Endothelial cell of umbilical vein (primary cell): ENCODE measurements at regions not wholly inside any gene's neighbourhood (a gene's known extent, or its start where the extent isn't known, plus 50 kb on each side); places are given as distances from the start of the nearest gene placed in this dataset.

Experiments used
- BruUV-seq: library from RNA; stranded (reverse); fragments of 400-500 nt; replicated peaks from 2 replicates; lab custom pipeline; 2021; lab: Mats Ljungman, UMichigan
- CTCF ChIA-PET: fragments of 300-600, 350-600 bp; sonication (Branson Sonifier 250); formaldehyde crosslinking; loops from one replicate; lab custom pipeline; 2021; ENCODE audit warnings: antibody characterized with exemption, inconsistent platforms; lab: Charles Lee
- POLR2A ChIA-PET: fragments of 300-600, 350-600 bp; sonication (Branson Sonifier 250); formaldehyde crosslinking; loops from one replicate; lab custom pipeline; 2021; ENCODE audit warnings: antibody characterized with exemption, inconsistent platforms; lab: Charles Lee
- DNase-seq: peaks from one replicate; pipeline ENCODE4 v3.0.0-alpha.2; 2011; ENCODE audit warnings: low read depth, low spot score
- FAIRE-seq: peaks from 2 replicates; lab custom pipeline; 2011; peaks lifted over from hg19 to GRCh38; lab: Jason Lieb, UNC
- H2AFZ ChIP-seq: 2 replicates; pipeline ENCODE4 v1.6.0; 2012; ENCODE audit warnings: low read depth, low read length, control low read depth, inconsistent platforms
- H3K27ac ChIP-seq: 2 replicates; pipeline ENCODE4 v1.5.1; 2011; ENCODE audit warnings: low read depth, mild to moderate bottlenecking, control low read depth, low read length, moderate library complexity; ENCODE audit not compliant: insufficient read depth
- H3K27me3 ChIP-seq, 2 experiments: 2 replicates each; pipeline versions ENCODE4 v1.6.0 to v1.6.1; 2011; ENCODE audit warnings: low read length in 2 of 2, mixed read lengths in 1 of 2; ENCODE audit not compliant: control insufficient read depth in 2 of 2, insufficient read depth in 2 of 2
- H3K36me3 ChIP-seq, 2 experiments: 2 replicates in 1 of 2; 3 replicates in 1 of 2; pipeline ENCODE4 v1.5.1; 2011; ENCODE audit warnings: low read length in 2 of 2, mild to moderate bottlenecking in 1 of 2, moderate library complexity in 1 of 2; ENCODE audit not compliant: control insufficient read depth in 2 of 2, insufficient read depth in 2 of 2; ENCODE audit errors: extremely low read depth in 1 of 2
- H3K4me1 ChIP-seq: 3 replicates; pipeline ENCODE4 v1.5.1; 2011; ENCODE audit warnings: mild to moderate bottlenecking, low read length; ENCODE audit not compliant: control insufficient read depth, insufficient read depth; ENCODE audit errors: extremely low read depth
- H3K4me2 ChIP-seq: 2 replicates; pipeline ENCODE4 v1.6.1; 2011; ENCODE audit warnings: low read length, control low read depth, mixed read lengths; ENCODE audit not compliant: insufficient read depth
- H3K4me3 ChIP-seq, 3 experiments: fragments of 200-600 bp in 1 of 3; sonication (generic), shearing (Covaris generic) in 1 of 3; replicated peaks in 1 of 3; 2 replicates each; pipeline ENCODE4 v1.5.1; 2011 to 2016; ENCODE audit warnings: control low read depth in 3 of 3, low read length in 3 of 3, mild to moderate bottlenecking in 2 of 3, inconsistent platforms in 1 of 3, low read depth in 1 of 3, moderate library complexity in 1 of 3; ENCODE audit not compliant: insufficient read depth in 1 of 3
- H3K79me2 ChIP-seq: 2 replicates; pipeline ENCODE4 v1.6.0; 2012; ENCODE audit warnings: low read length, inconsistent platforms; ENCODE audit not compliant: control insufficient read depth, insufficient read depth
- H3K9ac ChIP-seq: replicated peaks from 2 replicates; pipeline ENCODE3; 2011; ENCODE audit warnings: low read length, control low read depth; ENCODE audit not compliant: insufficient read depth; ENCODE audit errors: extremely low read depth
- H3K9me1 ChIP-seq: replicated peaks from 3 replicates; pipeline ENCODE4 v1.6.0; 2011; ENCODE audit warnings: mild to moderate bottlenecking, low read length; ENCODE audit not compliant: control insufficient read depth, insufficient read depth; ENCODE audit errors: extremely low read depth
- H3K9me3 ChIP-seq: replicated peaks from 2 replicates; pipeline ENCODE4 v1.5.1; 2012; ENCODE audit warnings: low read length, inconsistent platforms; ENCODE audit not compliant: control insufficient read depth, insufficient read depth
- H4K20me1 ChIP-seq: replicated peaks from 2 replicates; pipeline ENCODE3; 2011; ENCODE audit warnings: mild to moderate bottlenecking, low read length; ENCODE audit not compliant: control insufficient read depth, insufficient read depth; ENCODE audit errors: extremely low read depth
- CTCF ChIP-seq, 2 donors: IDR thresholded peaks; 1 replicate in 1 of 2; 2 replicates in 1 of 2; pipeline ENCODE4 v1.5.1; 2011; ENCODE audit warnings: low read length in 2 of 2, mild to moderate bottlenecking in 2 of 2, moderate library complexity in 2 of 2, control low read depth in 1 of 2, inconsistent platforms in 1 of 2, low read depth in 1 of 2; ENCODE audit not compliant: insufficient read depth in 1 of 2; ENCODE audit errors: extremely low read depth in 1 of 2
- EZH2 ChIP-seq: IDR thresholded peaks from 2 replicates; pipeline ENCODE4 v1.6.1; 2012; ENCODE audit warnings: borderline replicate concordance, low read depth, mild to moderate bottlenecking, moderate library complexity, low read length, inconsistent platforms; ENCODE audit not compliant: severe bottlenecking
- FOS ChIP-seq: IDR thresholded peaks from 2 replicates; pipeline ENCODE4 v1.6.1; 2011; ENCODE audit warnings: mild to moderate bottlenecking, low read length, moderate library complexity, borderline replicate concordance; ENCODE audit not compliant: insufficient read depth
- GATA2 ChIP-seq: IDR thresholded peaks from 2 replicates; pipeline ENCODE4 v1.7.0; 2011; ENCODE audit warnings: low read depth, mild to moderate bottlenecking, moderate library complexity, mixed read lengths, low read length; ENCODE audit not compliant: insufficient read length, insufficient read depth
- JUN ChIP-seq: IDR thresholded peaks from 2 replicates; pipeline ENCODE4 v1.6.1; 2011; ENCODE audit warnings: borderline replicate concordance, low read depth; ENCODE audit not compliant: insufficient read length, insufficient read depth
- MAX ChIP-seq: IDR thresholded peaks from 2 replicates; pipeline ENCODE4 v1.6.1; 2011; ENCODE audit not compliant: insufficient read depth, insufficient read length
- MYC ChIP-seq: IDR thresholded peaks from one replicate; pipeline ENCODE4 v1.6.1; 2011; ENCODE audit warnings: mild to moderate bottlenecking, low read depth, low read length
- POLR2A ChIP-seq: IDR thresholded peaks from 2 replicates; pipeline ENCODE4 v1.6.1; 2012; ENCODE audit warnings: low read depth, mild to moderate bottlenecking, control low read depth, low read length
- POLR2AphosphoS5 ChIP-seq: IDR thresholded peaks from 2 replicates; pipeline ENCODE4 v1.6.1; 2012; ENCODE audit warnings: low read depth, mild to moderate bottlenecking, control low read depth, low read length, moderate library complexity; ENCODE audit not compliant: insufficient read depth
- dilution Hi-C: fragments of 300-500 bp; cut with MboI; formaldehyde crosslinking; loops from one replicate; pipeline ENCODE4 v1.15.0; 2019; ENCODE audit warnings: low sequenced_read_pairs; ENCODE audit not compliant: extremely low pct_ligation_motif_present
- intact Hi-C: fragments of 100-400 bp; cut with micrococcal nuclease; formaldehyde crosslinking; loops from one replicate; pipeline ENCODE4 v1.10.0; 2022

- CTCF ChIA-PET = interaction anchor here (1.1 kb wide), 2 partner anchors 9 to 230 kb away, joined by 5 read pairs; no protein-coding TSS in a partner anchor
- Histone ChIP-seq H3K4me3 (no peak overlapping the region), H3K79me2 (no peaks in the 10 kb centered on the region), H4K20me1 (no peaks in the 10 kb centered on the region), H3K9me1 (no peaks in the 10 kb centered on the region), H3K36me3 (peaks cover 0 to 6% of the 10 kb centered on the region in 2 experiments), H3K4me1 (no peaks in the 10 kb centered on the region), H3K9me3 (no peaks in the 10 kb centered on the region), H3K27me3 (no peaks in the 10 kb centered on the region), H2AFZ (no peak overlapping the region), H3K9ac (no peak overlapping the region), H3K27ac (no peak overlapping the region), H3K4me2 (no peak overlapping the region)
- dilution Hi-C loops (no loop called here), intact Hi-C loops (no loop called here)
- POLR2A ChIA-PET = interaction anchor here (1.2 kb wide), 1 partner anchor 9 kb away, joined by 3 read pairs; no protein-coding TSS in a partner anchor
- no peak for TF ChIP-seq POLR2A
- no peak for TF ChIP-seq GATA2
- TF ChIP-seq JUN = no peak
- TF ChIP-seq POLR2AphosphoS5 = no peak
- no peak for TF ChIP-seq CTCF (IDR thresholded peaks at IDR 0.05; ENCODE audit: extremely low read depth in 1 of 2, insufficient read depth in 1 of 2, low read depth in 1 of 2, low read length in 2 of 2)
- TF ChIP-seq EZH2 = no peak
- TF ChIP-seq FOS = no peak
- TF ChIP-seq MAX = no peak
- TF ChIP-seq MYC = no peak
- BruUV-seq = no TSS peak
- DNase-seq (no peak), FAIRE-seq (no peak)
Measured at GRCh38 chr2:215684448-215685237, 248.8 kb upstream of the FN1 start.
